NT2/D1 (cell line): ENCODE measurements at regions not wholly inside any gene's neighbourhood (a gene's known extent, or its start where the extent isn't known, plus 50 kb on each side); places are given as distances from the start of the nearest gene placed in this dataset.

ENCODE experiments used
- DNase-seq: peaks from one replicate; pipeline ENCODE4 v3.0.0-alpha.2; 2011; ENCODE audit warnings: low read depth, low spot score
- H3K27me3 ChIP-seq: 2 replicates; pipeline ENCODE4 v1.6.0; 2011; ENCODE audit warnings: mild to moderate bottlenecking; ENCODE audit not compliant: insufficient read length, insufficient read depth
- H3K36me3 ChIP-seq: 2 replicates; pipeline ENCODE4 v1.6.1; 2011; ENCODE audit warnings: mild to moderate bottlenecking, low read length, mixed read lengths; ENCODE audit not compliant: insufficient read depth, insufficient read length
- H3K4me1 ChIP-seq: 2 replicates; pipeline ENCODE4 v1.5.1; 2011; ENCODE audit not compliant: insufficient read depth, insufficient read length
- H3K4me3 ChIP-seq: 2 replicates; pipeline ENCODE4 v1.5.1; 2011; ENCODE audit warnings: low read depth; ENCODE audit not compliant: insufficient read length
- H3K9ac ChIP-seq: 2 replicates; pipeline ENCODE4 v1.6.0; 2011; ENCODE audit warnings: low read depth; ENCODE audit not compliant: insufficient read length
- H3K9me3 ChIP-seq: 2 replicates; pipeline ENCODE4 v1.5.1; 2011; ENCODE audit warnings: mild to moderate bottlenecking, low read length; ENCODE audit not compliant: insufficient read depth
- SUZ12 ChIP-seq: IDR thresholded peaks from 2 replicates; pipeline ENCODE4 v1.6.1; 2011; ENCODE audit not compliant: insufficient read length, insufficient read depth; ENCODE audit errors: extremely low read depth
- YY1 ChIP-seq: IDR thresholded peaks from 2 replicates; pipeline ENCODE4 v1.6.1; 2011; ENCODE audit not compliant: insufficient read length, insufficient read depth
- ZNF274 ChIP-seq: IDR thresholded peaks from 2 replicates; pipeline ENCODE4 v1.6.1; 2011; ENCODE audit warnings: mild to moderate bottlenecking, low read depth, low read length

DNA sequence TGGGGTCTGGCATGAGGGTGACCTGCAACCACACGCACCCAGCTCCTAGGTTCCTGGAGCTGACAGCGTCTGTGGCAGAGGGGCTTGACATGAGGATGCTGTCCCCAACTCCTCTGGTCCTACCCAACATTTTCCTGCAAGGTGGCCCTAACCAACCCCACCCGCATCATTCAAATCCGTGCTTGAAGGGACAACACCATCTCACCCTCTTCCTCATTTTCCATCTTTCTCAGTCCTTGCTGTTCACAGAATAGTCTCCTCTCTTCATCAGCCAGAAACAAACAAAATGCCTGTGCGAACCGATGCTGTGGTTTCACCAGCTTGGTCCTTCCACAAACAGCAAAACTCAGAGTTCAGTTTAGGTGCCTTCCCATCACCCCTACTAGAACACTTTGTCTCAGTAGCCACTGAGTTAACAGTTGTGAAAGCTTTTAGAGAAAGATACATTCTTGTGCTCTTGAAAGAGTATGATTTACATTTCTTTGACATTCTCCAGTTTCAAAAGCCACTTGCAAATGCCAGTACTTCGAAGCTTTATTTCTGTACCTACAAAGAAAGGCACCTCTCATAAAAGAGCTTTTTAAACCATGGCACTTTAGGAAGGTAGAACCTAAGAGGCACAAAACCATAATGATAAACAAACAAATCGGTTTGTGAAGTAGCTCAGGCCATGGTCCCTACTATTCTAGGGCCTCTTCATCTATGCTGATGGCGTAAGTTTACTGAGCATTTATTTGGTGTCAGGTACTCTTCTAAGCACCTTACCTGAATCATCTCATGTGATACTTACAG lies 360.1 kb downstream of the SHQ1 start:
- no peak for DNase-seq

GRCh38 chr3:72487078-72487765 lies 361.0 kb downstream of the SHQ1 start:
- H3K9me3 ChIP-seq, result no peaks in the 10 kb centered on the region
- H3K36me3 ChIP-seq, result no peaks in the 10 kb centered on the region
- no peak overlapping the region for H3K4me3 ChIP-seq
- no peak for DNase-seq
- H3K4me1 ChIP-seq, result peaks cover 21% of the 10 kb centered on the region
- H3K9ac ChIP-seq, result peak overlapping the region; percentile 44
- no peaks in the 10 kb centered on the region for H3K27me3 ChIP-seq
- TF ChIP-seq SUZ12 (no peak), YY1 (no peak), ZNF274 (no peak)

More for the DNA sequence above, 360.1 kb downstream of the SHQ1 start:
- Histone ChIP-seq H3K4me1 (peaks cover 21% of the 10 kb centered on the region), H3K9me3 (no peaks in the 10 kb centered on the region), H3K9ac (peak overlapping the region; percentile 44), H3K4me3 (peak overlapping the region; percentile 2), H3K27me3 (no peaks in the 10 kb centered on the region), H3K36me3 (no peaks in the 10 kb centered on the region)
- no peak for TF ChIP-seq ZNF274

GRCh38 chr3:72485641-72486040 lies 362.6 kb downstream of the SHQ1 start:
- no peak for DNase-seq
- Histone ChIP-seq H3K9me3 (no peaks in the 10 kb centered on the region), H3K4me3 (no peak overlapping the region), H3K4me1 (peaks cover 13% of the 10 kb centered on the region), H3K27me3 (no peaks in the 10 kb centered on the region), H3K9ac (no peak overlapping the region), H3K36me3 (no peaks in the 10 kb centered on the region)
- no peak for TF ChIP-seq SUZ12
- TF ChIP-seq ZNF274, result no peak
- TF ChIP-seq YY1, result no peak

GRCh38 chr3:72483554-72484104 lies 364.6 kb downstream of the SHQ1 start:
- Histone ChIP-seq H3K36me3 (no peaks in the 10 kb centered on the region), H3K4me1 (peaks cover 9% of the 10 kb centered on the region), H3K9me3 (no peaks in the 10 kb centered on the region), H3K27me3 (no peaks in the 10 kb centered on the region), H3K4me3 (no peak overlapping the region), H3K9ac (no peak overlapping the region)
- TF ChIP-seq SUZ12, result no peak
- no peak for TF ChIP-seq YY1
- TF ChIP-seq ZNF274, result no peak
- DNase-seq, result no peak

- Histone ChIP-seq H3K36me3 (no peaks in the 10 kb centered on the region), H3K4me3 (no peak overlapping the region), H3K9me3 (no peaks in the 10 kb centered on the region), H3K9ac (no peak overlapping the region), H3K27me3 (no peaks in the 10 kb centered on the region), H3K4me1 (peaks cover 7% of the 10 kb centered on the region)
- no peak for DNase-seq
- TF ChIP-seq ZNF274 (no peak), YY1 (no peak), SUZ12 (no peak)
Measured at GRCh38 chr3:72482589-72483321, 365.5 kb downstream of the SHQ1 start.

GRCh38 chr3:72481542-72481941 lies 366.7 kb downstream of the SHQ1 start:
- H3K27me3 ChIP-seq, result no peaks in the 10 kb centered on the region
- H3K9me3 ChIP-seq, result no peaks in the 10 kb centered on the region
- H3K4me3 ChIP-seq, result no peak overlapping the region
- TF ChIP-seq YY1 (no peak), SUZ12 (no peak), ZNF274 (no peak)
- H3K36me3 ChIP-seq, result no peaks in the 10 kb centered on the region
- peaks cover 4% of the 10 kb centered on the region for H3K4me1 ChIP-seq
- no peak overlapping the region for H3K9ac ChIP-seq
- no peak for DNase-seq

GRCh38 chr3:72480366-72480765 lies 367.9 kb downstream of the SHQ1 start:
- Histone ChIP-seq H3K4me1 (no peaks in the 10 kb centered on the region), H3K9me3 (no peaks in the 10 kb centered on the region), H3K9ac (no peak overlapping the region), H3K4me3 (no peak overlapping the region), H3K27me3 (no peaks in the 10 kb centered on the region), H3K36me3 (no peaks in the 10 kb centered on the region)
- TF ChIP-seq YY1, result no peak
- TF ChIP-seq ZNF274, result no peak
- no peak for TF ChIP-seq SUZ12
- no peak for DNase-seq
